ENCODE measurements at regions not wholly inside any gene's neighbourhood (a gene's known extent, or its start where the extent isn't known, plus 50 kb on each side); places are given as distances from the start of the nearest gene placed in this dataset.
"Not testable (repeated sequence)": the region's sequence is repeated elsewhere in the genome, so short reads cannot be mapped to it uniquely, and the experiment has no call there.

- H3K9me3 Mint-ChIP-seq: no peaks in the 10 kb centered on the region
- H3K4me3 Mint-ChIP-seq: no peak overlapping the region
These were observed 68.7 kb downstream of the MEPE start for GRCh38 chr4:87901422-87901992.

GRCh38 chr4:87904639-87905160, 70.8 kb upstream of the SPP1 start:
- no peaks in the 10 kb centered on the region for H3K9me3 Mint-ChIP-seq
- CTCF ChIA-PET: interaction anchor here (1.0 kb wide), 1 partner anchor 56 kb away, joined by 3 read pairs; no protein-coding TSS in a partner anchor

More at GRCh38 chr4:87901422-87901992, 68.7 kb downstream of the MEPE start:
- no peak for DNase-seq
- Mint-ChIP-seq H3K4me1 (peaks cover 9% of the 10 kb centered on the region), H3K36me3 (ENCODE audit: low read depth) (no peaks in the 10 kb centered on the region), H3K27ac (no peak overlapping the region), H3K27me3 (peaks cover 44% of the 10 kb centered on the region)
- ChIA-PET POLR2A (no interaction called here), CTCF (interaction anchor here (1.0 kb wide), 1 partner anchor 1320 kb away, joined by 3 read pairs; no protein-coding TSS in a partner anchor)

GRCh38 chr4:87908336-87908735, 67.2 kb upstream of the SPP1 start:
- ChIA-PET POLR2A (no interaction called here), CTCF (no interaction called here)
- H3K27me3 Mint-ChIP-seq: peaks cover 31% of the 10 kb centered on the region
- H3K4me1 Mint-ChIP-seq: peaks cover 2% of the 10 kb centered on the region
- no peak overlapping the region for H3K4me3 Mint-ChIP-seq
- no peaks in the 10 kb centered on the region for H3K9me3 Mint-ChIP-seq
- H3K36me3 Mint-ChIP-seq (ENCODE audit: low read depth): no peaks in the 10 kb centered on the region
- no peak for DNase-seq
- H3K27ac Mint-ChIP-seq: no peak overlapping the region

More at GRCh38 chr4:87904639-87905160, 70.8 kb upstream of the SPP1 start:
- Mint-ChIP-seq H3K27ac (no peak overlapping the region), H3K4me3 (no peak overlapping the region), H3K4me1 (no peaks in the 10 kb centered on the region), H3K36me3 (ENCODE audit: low read depth) (no peaks in the 10 kb centered on the region), H3K27me3 (peaks cover 42% of the 10 kb centered on the region)
- POLR2A ChIA-PET: no interaction called here
- DNase-seq: no peak

- H3K27me3 Mint-ChIP-seq: peaks cover 29% of the 10 kb centered on the region
- H3K4me3 Mint-ChIP-seq: no peak overlapping the region
- no peak for DNase-seq
- H3K9me3 Mint-ChIP-seq: no peaks in the 10 kb centered on the region
- ChIA-PET POLR2A (no interaction called here), CTCF (no interaction called here)
- H3K36me3 Mint-ChIP-seq (ENCODE audit: low read depth): no peaks in the 10 kb centered on the region
- peaks cover 2% of the 10 kb centered on the region for H3K4me1 Mint-ChIP-seq
- H3K27ac Mint-ChIP-seq: no peak overlapping the region
These were observed 64.7 kb upstream of the SPP1 start for GRCh38 chr4:87910795-87911194.

GRCh38 chr4:87911252-87911774, 64.2 kb upstream of the SPP1 start:
- ChIA-PET CTCF (interaction anchor here (2.2 kb wide), 1 partner anchor 13 kb away, joined by 5 read pairs; no protein-coding TSS in a partner anchor), POLR2A (no interaction called here)
- no peak overlapping the region for H3K4me3 Mint-ChIP-seq
- DNase-seq: no peak
- H3K4me1 Mint-ChIP-seq: peaks cover 2% of the 10 kb centered on the region
- peaks cover 29% of the 10 kb centered on the region for H3K27me3 Mint-ChIP-seq
- H3K36me3 Mint-ChIP-seq (ENCODE audit: low read depth): no peaks in the 10 kb centered on the region
- no peaks in the 10 kb centered on the region for H3K9me3 Mint-ChIP-seq
- no peak overlapping the region for H3K27ac Mint-ChIP-seq

- Mint-ChIP-seq H3K9me3 (no peaks in the 10 kb centered on the region), H3K4me1 (peaks cover 2% of the 10 kb centered on the region), H3K36me3 (ENCODE audit: low read depth) (no peaks in the 10 kb centered on the region), H3K4me3 (no peak overlapping the region), H3K27me3 (peaks cover 31% of the 10 kb centered on the region), H3K27ac (no peak overlapping the region)
- POLR2A ChIA-PET: no interaction called here
- no peak for DNase-seq
- CTCF ChIA-PET: interaction anchor here (2.2 kb wide), 1 partner anchor 14 kb away, joined by 5 read pairs; no protein-coding TSS in a partner anchor
These were observed 63.1 kb upstream of the SPP1 start for GRCh38 chr4:87912164-87913004.

- CTCF ChIA-PET: interaction anchor here (2.2 kb wide), 1 partner anchor 16 kb away, joined by 5 read pairs; no protein-coding TSS in a partner anchor
- no peaks in the 10 kb centered on the region for H3K36me3 Mint-ChIP-seq (ENCODE audit: low read depth)
- H3K9me3 Mint-ChIP-seq: no peaks in the 10 kb centered on the region
- H3K4me1 Mint-ChIP-seq: peaks cover 2% of the 10 kb centered on the region
- DNase-seq: no peak
- H3K4me3 Mint-ChIP-seq: no peak overlapping the region
- POLR2A ChIA-PET: no interaction called here
- H3K27ac Mint-ChIP-seq: no peak overlapping the region
- peaks cover 31% of the 10 kb centered on the region for H3K27me3 Mint-ChIP-seq
These were observed 61.6 kb upstream of the SPP1 start for GRCh38 chr4:87913896-87914295.

GRCh38 chr4:87915621-87916020, 59.9 kb upstream of the SPP1 start:
- Mint-ChIP-seq H3K36me3 (ENCODE audit: low read depth) (no peaks in the 10 kb centered on the region), H3K27me3 (peaks cover 20% of the 10 kb centered on the region), H3K9me3 (no peaks in the 10 kb centered on the region), H3K27ac (no peak overlapping the region), H3K4me1 (peaks cover 2% of the 10 kb centered on the region), H3K4me3 (no peak overlapping the region)
- no peak for DNase-seq
- CTCF ChIA-PET: no interaction called here
- POLR2A ChIA-PET: no interaction called here

- Mint-ChIP-seq H3K27ac (no peak overlapping the region), H3K27me3 (peaks cover 18% of the 10 kb centered on the region), H3K9me3 (no peaks in the 10 kb centered on the region), H3K4me1 (peaks cover 2% of the 10 kb centered on the region), H3K36me3 (ENCODE audit: low read depth) (no peaks in the 10 kb centered on the region), H3K4me3 (no peak overlapping the region)
- ChIA-PET POLR2A (no interaction called here), CTCF (no interaction called here)
- DNase-seq: no peak
These were observed 58.9 kb upstream of the SPP1 start for GRCh38 chr4:87916626-87917025.

GRCh38 chr4:87917911-87918310, 57.6 kb upstream of the SPP1 start:
- H3K36me3 Mint-ChIP-seq (ENCODE audit: low read depth); POLR2A ChIA-PET; H3K9me3 Mint-ChIP-seq; CTCF ChIA-PET; DNase-seq; H3K27ac Mint-ChIP-seq; H3K4me1 Mint-ChIP-seq; H3K4me3 Mint-ChIP-seq: not testable (repeated sequence)
- peaks cover 12% of the 10 kb centered on the region for H3K27me3 Mint-ChIP-seq

GRCh38 chr4:87918314-87919058, 57.0 kb upstream of the SPP1 start:
- H3K36me3 Mint-ChIP-seq (ENCODE audit: low read depth): no peaks in the 10 kb centered on the region
- no peak overlapping the region for H3K4me3 Mint-ChIP-seq
- DNase-seq: no peak
- no peaks in the 10 kb centered on the region for H3K9me3 Mint-ChIP-seq
- H3K27ac Mint-ChIP-seq: no peak overlapping the region
- ChIA-PET POLR2A (no interaction called here), CTCF (no interaction called here)
- H3K27me3 Mint-ChIP-seq: peaks cover 12% of the 10 kb centered on the region
- no peaks in the 10 kb centered on the region for H3K4me1 Mint-ChIP-seq

- not testable (repeated sequence) for DNase-seq, H3K4me3 Mint-ChIP-seq
These were observed 56.2 kb upstream of the SPP1 start for GRCh38 chr4:87919304-87919703.

GRCh38 chr4:87919941-87920340, 55.6 kb upstream of the SPP1 start:
- CTCF ChIA-PET: no interaction called here
- H3K4me1 Mint-ChIP-seq: no peaks in the 10 kb centered on the region
- H3K4me3 Mint-ChIP-seq: no peak overlapping the region
- H3K27me3 Mint-ChIP-seq: peaks cover 12% of the 10 kb centered on the region
- H3K36me3 Mint-ChIP-seq (ENCODE audit: low read depth): no peaks in the 10 kb centered on the region
- H3K9me3 Mint-ChIP-seq: no peaks in the 10 kb centered on the region
- DNase-seq: no peak
- no peak overlapping the region for H3K27ac Mint-ChIP-seq
- POLR2A ChIA-PET: no interaction called here

More at GRCh38 chr4:87919304-87919703, 56.2 kb upstream of the SPP1 start:
- H3K9me3 Mint-ChIP-seq; POLR2A ChIA-PET; H3K27ac Mint-ChIP-seq; CTCF ChIA-PET; H3K36me3 Mint-ChIP-seq (ENCODE audit: low read depth); H3K4me1 Mint-ChIP-seq: not testable (repeated sequence)
- peaks cover 12% of the 10 kb centered on the region for H3K27me3 Mint-ChIP-seq
